ENCODE measurements at regions not wholly inside any gene's neighbourhood (a gene's known extent, or its start where the extent isn't known, plus 50 kb on each side); places are given as distances from the start of the nearest gene placed in this dataset.

GRCh38 chr11:128269466-128269865, 317.9 kb downstream of the ETS1 start:
- DNase-seq: no peak
- Histone ChIP-seq H3K27me3 (no peaks in the 10 kb centered on the region), H3K36me3 (no peaks in the 10 kb centered on the region), H3K27ac (no peak overlapping the region), H3K4me3 (no peak overlapping the region), H3K9me3 (no peaks in the 10 kb centered on the region), H3K4me1 (peaks cover 0 to 10% of the 10 kb centered on the region in 2 donors)
- TF ChIP-seq CTCF (IDR thresholded peaks at IDR 0.05): no peak
- intact Hi-C loops (cut with DNase I): no loop called here
- no peak for ATAC-seq

GRCh38 chr11:128266893-128267292, 320.5 kb downstream of the ETS1 start:
- Histone ChIP-seq H3K4me3 (no peak overlapping the region), H3K27ac (no peak overlapping the region), H3K36me3 (no peaks in the 10 kb centered on the region), H3K27me3 (no peaks in the 10 kb centered on the region), H3K9me3 (no peaks in the 10 kb centered on the region), H3K4me1 (peaks cover 0 to 10% of the 10 kb centered on the region in 2 donors)
- TF ChIP-seq CTCF (IDR thresholded peaks at IDR 0.05): no peak
- intact Hi-C loops (cut with DNase I): no loop called here
- DNase-seq: no peak
- ATAC-seq: no peak

- Histone ChIP-seq H3K27me3 (no peaks in the 10 kb centered on the region), H3K36me3 (no peaks in the 10 kb centered on the region), H3K4me1 (no peaks in the 10 kb centered on the region), H3K27ac (no peak overlapping the region), H3K9me3 (no peaks in the 10 kb centered on the region), H3K4me3 (no peak overlapping the region)
- ATAC-seq (no peak), DNase-seq (no peak)
- no peak for TF ChIP-seq CTCF (IDR thresholded peaks at IDR 0.05)
- intact Hi-C loops (cut with DNase I): no loop called here
Observed at GRCh38 chr11:128262463-128263345, 324.7 kb downstream of the ETS1 start.

GRCh38 chr11:128261011-128261421, 326.3 kb downstream of the ETS1 start:
- no peaks in the 10 kb centered on the region for H3K9me3 ChIP-seq
- H3K4me3 ChIP-seq: no peak overlapping the region
- no peak for TF ChIP-seq CTCF (IDR thresholded peaks at IDR 0.05)
- intact Hi-C loops (cut with DNase I): no loop called here
- H3K27me3 ChIP-seq: no peaks in the 10 kb centered on the region
- DNase-seq: no peak
- H3K4me1 ChIP-seq: no peaks in the 10 kb centered on the region
- H3K27ac ChIP-seq: no peak overlapping the region
- no peak for ATAC-seq
- no peaks in the 10 kb centered on the region for H3K36me3 ChIP-seq

GRCh38 chr11:128260398-128260797, 327.0 kb downstream of the ETS1 start:
- DNase-seq (no peak), ATAC-seq (no peak)
- H3K9me3 ChIP-seq: no peaks in the 10 kb centered on the region
- H3K27me3 ChIP-seq: no peaks in the 10 kb centered on the region
- H3K36me3 ChIP-seq: no peaks in the 10 kb centered on the region
- TF ChIP-seq CTCF (IDR thresholded peaks at IDR 0.05): no peak
- H3K4me1 ChIP-seq: no peaks in the 10 kb centered on the region
- H3K27ac ChIP-seq: no peak overlapping the region
- intact Hi-C loops (cut with DNase I): no loop called here
- H3K4me3 ChIP-seq: no peak overlapping the region
